Fibroblast of villous mesenchyme (primary cell): ENCODE measurements at regions not wholly inside any gene's neighbourhood (a gene's known extent, or its start where the extent isn't known, plus 50 kb on each side); places are given as distances from the start of the nearest gene placed in this dataset.

ENCODE experiments used
- DNase-seq: peaks from one replicate; pipeline ENCODE4 v3.0.0-alpha.2; 2010; ENCODE audit warnings: low read depth
- H3K4me3 ChIP-seq: 2 replicates; pipeline ENCODE4 v1.5.1; 2011; ENCODE audit warnings: low read depth, mild to moderate bottlenecking, low read length
- TF ChIP-seq, protein P1 (sequence below): IDR thresholded peaks from 2 replicates; pipeline ENCODE4 v1.5.1; 2012; ENCODE audit warnings: low read depth, mild to moderate bottlenecking, low read length; ENCODE audit not compliant: insufficient read depth

DNA sequence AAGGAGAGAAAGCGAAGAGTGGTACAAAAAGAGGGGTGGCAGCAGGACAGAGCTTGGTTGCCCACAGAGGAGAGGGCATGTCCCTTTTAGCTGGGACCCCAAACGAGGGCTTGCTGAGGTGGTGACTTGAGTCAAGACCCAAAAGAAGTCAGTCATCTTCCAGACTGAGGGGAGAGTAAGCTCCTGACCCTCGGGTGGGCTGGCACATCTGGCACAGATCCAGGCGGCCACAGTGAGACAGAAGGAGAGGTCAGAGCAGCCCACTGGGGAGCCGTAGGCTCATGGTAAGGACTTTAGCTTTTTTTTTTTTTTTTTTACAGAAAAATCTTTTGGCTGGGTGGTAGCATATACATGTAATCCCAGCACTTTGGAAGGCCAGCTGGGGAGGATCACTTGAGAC, 77.9 kb upstream of the ST6GAL2 start:
- no peak overlapping the region for H3K4me3 ChIP-seq
- TF ChIP-seq, protein P1, sequence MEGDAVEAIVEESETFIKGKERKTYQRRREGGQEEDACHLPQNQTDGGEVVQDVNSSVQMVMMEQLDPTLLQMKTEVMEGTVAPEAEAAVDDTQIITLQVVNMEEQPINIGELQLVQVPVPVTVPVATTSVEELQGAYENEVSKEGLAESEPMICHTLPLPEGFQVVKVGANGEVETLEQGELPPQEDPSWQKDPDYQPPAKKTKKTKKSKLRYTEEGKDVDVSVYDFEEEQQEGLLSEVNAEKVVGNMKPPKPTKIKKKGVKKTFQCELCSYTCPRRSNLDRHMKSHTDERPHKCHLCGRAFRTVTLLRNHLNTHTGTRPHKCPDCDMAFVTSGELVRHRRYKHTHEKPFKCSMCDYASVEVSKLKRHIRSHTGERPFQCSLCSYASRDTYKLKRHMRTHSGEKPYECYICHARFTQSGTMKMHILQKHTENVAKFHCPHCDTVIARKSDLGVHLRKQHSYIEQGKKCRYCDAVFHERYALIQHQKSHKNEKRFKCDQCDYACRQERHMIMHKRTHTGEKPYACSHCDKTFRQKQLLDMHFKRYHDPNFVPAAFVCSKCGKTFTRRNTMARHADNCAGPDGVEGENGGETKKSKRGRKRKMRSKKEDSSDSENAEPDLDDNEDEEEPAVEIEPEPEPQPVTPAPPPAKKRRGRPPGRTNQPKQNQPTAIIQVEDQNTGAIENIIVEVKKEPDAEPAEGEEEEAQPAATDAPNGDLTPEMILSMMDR = no peak
- no peak for DNase-seq

DNA sequence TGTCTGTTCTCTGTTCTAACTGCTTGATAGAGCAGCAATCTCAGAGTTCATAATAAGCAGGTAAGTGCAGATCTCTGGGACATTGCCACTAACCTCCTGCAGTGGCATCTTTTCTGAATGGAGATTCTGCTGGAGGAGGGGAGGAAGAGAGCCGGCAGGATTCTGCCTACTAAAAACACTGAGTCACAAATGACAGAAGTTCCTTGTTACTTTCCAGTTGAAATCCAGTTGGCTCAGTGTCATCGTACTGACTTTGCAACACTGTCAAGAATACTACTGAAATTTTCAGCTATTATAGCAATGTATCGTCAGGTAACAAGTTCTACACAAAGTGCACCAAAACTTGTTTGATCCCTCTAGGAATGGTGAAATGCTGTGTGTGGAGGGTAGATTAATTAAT, 79.6 kb upstream of the ST6GAL2 start:
- DNase-seq = no peak
- H3K4me3 ChIP-seq = no peak overlapping the region
- TF ChIP-seq, protein P1 = no peak

DNA sequence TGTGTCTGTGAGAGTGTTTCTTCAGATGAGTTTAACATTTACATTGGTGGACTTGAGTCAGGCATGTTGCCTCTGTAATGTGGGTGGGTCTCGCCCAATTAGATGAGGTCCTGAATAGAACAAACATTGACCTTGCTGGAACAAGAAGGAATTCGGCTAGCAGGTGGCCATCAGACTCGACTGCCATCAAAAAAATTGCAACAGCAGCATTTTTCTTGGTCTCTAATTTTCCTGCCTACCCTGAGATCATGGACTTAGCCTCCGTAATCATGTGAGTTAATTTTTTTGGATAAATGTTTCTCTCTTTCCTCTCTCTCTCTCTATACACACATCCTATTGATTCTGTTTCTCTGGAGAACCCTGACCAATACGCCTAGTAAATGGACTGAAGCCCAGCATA, 83.8 kb upstream of the ST6GAL2 start:
- TF ChIP-seq, protein P1 = no peak
- no peak overlapping the region for H3K4me3 ChIP-seq
- no peak for DNase-seq

DNA sequence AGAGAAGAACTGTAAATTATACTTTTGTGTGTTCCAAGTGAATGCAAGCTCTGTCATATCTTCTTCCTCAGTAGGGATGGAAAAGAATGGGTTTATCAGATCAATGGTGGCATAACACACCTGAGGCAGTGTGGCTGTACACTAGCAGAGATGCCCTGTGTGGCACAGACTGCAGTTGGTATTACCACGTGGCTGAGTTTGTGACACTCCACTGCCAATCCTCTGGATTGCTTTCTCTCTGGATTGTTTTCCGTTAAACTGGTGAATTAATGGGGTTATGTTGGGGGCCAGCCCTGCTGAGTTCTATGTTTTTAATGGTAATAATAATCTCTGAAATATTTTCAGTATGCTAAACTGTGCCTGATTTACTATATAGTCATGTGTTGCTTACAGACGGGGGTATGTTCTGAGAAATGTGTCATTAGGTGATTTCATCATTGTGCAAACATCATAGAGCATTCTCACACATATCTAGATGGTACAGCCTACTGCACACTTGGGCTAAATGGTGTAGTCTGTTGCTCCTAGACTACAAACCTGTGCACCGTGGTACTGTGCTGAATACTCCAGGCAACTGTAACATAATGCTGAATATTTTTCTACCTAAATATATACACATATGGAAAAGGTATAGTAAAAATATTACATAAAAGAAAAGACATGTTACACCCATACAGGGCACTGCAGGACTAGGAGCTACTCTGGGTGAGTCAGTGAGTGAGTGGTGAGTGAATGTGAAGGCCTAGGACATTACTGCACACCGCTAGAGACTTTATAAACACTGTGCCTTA, 84.7 kb upstream of the ST6GAL2 start:
- TF ChIP-seq, protein P1 = no peak
- H3K4me3 ChIP-seq = no peak overlapping the region
- peak; percentile 45 for DNase-seq

DNA sequence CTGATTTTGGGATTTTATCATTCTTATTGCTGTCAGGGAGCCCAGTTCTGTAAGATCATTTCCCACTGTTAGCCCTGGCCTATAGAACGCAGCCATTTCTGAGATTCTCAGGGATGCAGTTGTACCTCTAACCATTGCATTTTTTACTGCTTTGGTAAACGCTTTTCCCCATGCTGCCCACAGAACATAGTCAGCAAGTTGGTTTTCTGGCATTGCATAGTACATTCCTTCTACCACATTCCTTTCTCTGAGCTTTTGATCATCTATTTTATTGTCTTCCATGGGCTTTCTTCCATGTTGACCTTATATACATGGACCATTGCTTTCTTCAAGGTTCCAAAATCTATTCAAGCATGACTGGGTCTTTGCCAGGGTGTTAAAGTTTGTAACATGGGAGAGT, 86.8 kb upstream of the ST6GAL2 start:
- H3K4me3 ChIP-seq = no peak overlapping the region
- no peak for DNase-seq
- TF ChIP-seq, protein P1 = no peak

DNA sequence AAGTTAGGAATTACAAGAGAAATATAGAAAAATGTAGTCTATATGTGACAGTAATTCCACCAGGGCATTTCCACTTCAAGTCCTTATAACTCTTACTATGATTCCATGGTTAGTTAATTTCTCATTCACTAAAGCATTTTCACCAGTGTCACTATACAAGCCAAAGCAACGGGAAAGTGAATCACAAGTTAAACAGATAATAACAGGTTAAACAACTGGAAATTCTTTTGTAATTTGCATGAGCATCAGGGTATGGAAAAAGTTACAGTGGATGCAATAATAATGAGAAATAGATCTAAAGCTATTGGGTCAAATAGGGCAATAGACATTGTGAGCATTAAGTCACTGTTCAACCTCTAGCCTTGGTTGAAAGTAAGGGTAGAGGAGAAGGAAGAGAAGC, 88.9 kb upstream of the ST6GAL2 start:
- H3K4me3 ChIP-seq = no peak overlapping the region
- TF ChIP-seq, protein P1 = no peak
- DNase-seq = no peak

DNA sequence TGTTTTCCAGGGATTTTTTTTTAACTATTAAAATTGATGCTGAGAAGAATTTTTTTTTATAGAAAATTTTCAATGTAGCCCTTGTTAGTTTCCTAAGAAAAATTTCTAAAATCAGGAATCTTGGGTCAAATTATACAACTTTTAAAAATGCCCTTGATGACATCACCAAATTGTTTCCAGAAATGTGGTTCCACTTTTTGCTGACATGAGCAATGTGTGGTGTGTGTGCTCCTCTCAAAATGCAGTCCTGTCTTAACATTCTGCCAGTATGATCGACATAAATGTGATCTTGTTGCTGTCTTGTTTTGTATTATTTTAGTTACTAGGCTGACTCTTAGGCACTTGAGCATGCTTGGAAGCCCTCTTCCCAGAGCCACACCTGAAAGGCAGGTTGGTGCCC, 89.7 kb upstream of the ST6GAL2 start:
- TF ChIP-seq, protein P1 = no peak
- H3K4me3 ChIP-seq = no peak overlapping the region
- no peak for DNase-seq
